GM18909 (cell line): ENCODE measurements at regions not wholly inside any gene's neighbourhood (a gene's known extent, or its start where the extent isn't known, plus 50 kb on each side); places are given as distances from the start of the nearest gene placed in this dataset.
"Not testable (repeated sequence)": the region's sequence is repeated elsewhere in the genome, so short reads cannot be mapped to it uniquely, and the experiment has no call there.

ENCODE experiments used
- ATAC-seq: cut with Tn5 transposase; IDR thresholded peaks from one replicate; pipeline ENCODE4 v1.9.1; 2021; ENCODE audit warnings: mild to moderate bottlenecking; ENCODE audit not compliant: unreplicated experiment, poor library complexity

DNA sequence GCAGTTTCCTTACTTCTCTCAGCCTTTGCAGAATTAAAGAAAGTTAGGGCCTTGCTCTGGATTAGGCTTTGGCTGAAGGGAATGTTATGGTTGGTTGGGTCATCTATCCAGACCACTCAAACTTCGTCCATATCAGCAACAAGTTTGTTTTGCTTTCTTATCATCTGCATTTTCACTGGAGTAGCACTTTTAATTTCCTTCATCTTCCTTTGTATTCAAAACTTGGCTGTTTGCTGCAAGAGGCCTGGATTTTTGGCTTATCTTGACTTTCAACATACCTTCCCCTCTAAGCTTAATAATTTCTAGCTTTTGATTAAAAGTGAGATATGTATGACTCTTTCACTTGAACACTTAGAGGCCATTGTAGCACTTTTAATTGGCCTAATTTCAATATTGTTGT is 126.7 kb upstream of the CENPE start:
- ATAC-seq, result no peak

DNA sequence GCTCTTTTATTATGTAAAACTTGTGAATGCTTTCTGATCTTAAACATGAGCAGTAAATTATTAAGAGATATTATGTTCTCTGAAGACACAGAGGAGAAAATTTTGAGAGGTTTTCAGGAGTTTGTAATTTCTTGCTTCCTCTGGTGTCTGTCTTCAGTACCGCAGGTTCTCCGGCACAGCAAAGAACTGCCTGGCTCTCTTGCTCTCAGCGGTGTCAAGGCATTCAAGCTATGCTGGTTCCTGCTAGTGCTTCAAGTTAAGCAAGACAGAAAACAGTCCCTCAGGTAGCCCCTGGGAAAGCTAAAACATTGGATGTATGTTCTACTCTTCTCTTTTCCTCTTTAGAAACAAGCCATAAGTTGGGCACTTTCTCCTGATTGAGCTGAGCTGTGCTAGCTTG is 120.2 kb upstream of the CENPE start:
- no peak for ATAC-seq

DNA sequence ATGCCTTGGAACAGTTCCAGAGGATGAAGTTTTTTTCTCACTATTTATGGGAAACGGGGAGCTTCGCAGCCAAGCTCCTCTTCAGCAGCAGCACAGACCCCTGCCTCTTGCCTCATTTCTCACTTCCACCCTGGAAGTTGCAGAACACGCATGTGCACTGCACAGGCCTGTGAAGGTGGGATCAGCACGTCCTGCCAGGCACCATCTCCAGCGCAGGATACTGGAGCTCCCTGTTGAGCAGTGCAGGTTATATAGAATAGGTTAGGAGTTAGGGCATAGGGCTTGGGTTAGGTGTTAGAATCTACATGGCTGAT is 110.1 kb upstream of the CENPE start:
- ATAC-seq, result no peak

DNA sequence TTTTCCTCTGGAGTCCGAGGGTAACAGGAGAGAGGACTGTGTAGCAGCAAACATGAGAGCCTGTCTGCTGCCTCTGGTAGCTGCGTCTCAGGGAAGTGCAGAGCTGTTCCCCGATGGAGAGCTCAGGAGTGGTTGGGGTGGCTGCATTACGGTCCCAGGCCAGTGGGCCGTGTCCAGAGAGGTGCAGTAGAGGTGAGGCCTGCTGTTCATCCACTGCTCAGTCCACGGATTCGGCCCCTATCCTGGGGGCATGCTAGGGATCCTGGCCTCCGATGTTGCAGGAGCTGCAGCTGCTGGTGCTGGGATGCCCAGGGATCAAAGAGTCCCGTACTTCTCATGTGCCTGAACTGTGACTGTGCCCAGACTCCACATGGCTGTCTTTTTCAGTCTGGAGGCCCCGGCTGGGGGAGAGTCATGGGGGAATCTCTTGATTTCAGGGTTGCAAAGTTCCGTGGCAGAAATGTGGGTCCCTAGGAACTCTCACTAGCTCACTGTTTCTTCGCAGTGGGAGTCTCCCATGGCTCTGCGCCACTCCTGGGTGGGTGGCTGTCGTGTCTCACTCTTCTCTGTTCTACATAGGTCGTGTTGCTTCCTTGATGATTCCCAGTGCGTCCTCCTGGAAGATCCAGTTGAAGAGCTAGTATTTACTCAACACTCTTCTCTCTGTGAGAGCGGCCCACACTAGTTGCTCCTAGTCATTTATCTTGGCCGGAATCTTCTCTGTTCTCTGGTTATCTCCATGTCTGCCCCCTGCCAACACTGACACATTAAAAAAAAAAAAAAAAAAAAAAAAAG is 109.5 kb upstream of the CENPE start:
- no peak for ATAC-seq

DNA sequence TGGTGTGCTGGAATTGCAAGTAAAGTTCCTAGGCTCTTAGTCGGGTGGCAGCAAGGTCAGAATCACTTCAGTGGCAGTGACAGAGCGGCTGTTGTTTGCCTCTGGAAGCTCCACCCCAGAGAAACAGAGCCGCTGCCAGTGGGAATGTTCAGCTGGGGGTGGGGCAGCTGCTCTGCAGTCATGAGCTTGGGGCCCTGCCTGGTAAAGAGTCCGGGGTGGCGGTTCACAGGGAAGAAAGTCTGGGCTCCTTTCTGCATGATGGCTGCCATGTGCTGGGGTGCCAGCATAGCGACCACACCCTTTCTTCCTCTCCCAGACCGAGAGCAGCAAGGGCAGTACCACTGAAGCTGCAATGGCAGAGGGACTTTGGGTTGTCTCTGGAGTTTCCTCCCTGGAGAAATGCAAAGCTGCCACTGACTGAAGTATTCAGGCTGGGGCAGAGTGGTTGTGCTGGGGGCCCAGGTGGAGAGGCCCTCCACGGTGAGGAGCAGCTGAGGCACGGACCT is 108.8 kb upstream of the CENPE start:
- ATAC-seq, result no peak

DNA sequence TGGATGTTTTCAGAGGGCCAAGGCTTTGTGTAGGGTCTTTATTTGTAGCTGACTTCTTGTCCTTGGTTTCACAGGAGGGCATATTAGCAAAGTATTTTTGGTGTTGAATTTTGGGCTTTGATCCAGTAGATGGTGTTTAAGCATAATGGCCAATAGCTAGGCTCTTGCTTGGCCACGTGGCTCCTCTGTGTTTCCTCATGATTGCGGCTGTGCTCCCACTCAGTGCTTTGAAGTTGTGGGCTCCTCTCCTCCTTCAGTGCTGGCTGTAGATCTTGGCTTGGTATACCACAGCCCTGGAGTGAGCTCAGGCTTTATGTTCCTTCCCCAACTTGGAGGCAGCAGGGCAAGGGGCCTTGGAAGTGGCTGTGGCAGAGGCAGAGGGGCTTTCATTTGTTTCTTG is 107.2 kb upstream of the CENPE start:
- no peak for ATAC-seq

DNA sequence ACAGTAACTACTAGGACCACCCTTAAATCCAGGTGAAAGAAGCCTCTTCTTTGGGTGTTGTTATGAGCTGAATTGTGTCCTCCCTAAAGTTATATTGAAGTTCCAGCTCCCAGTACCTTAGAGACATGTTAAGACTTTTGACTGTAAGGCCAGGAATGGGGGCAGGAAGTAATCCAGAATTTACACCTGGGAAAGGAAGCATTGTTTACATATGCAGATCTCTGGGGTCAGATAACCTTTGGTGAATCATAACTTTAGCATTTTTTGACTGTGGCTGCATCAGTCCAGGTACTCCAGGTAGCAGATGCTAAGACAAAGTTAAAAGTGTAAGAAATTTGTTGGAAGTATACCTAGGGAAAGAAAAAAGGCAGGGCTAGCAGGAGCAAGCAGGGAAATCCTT is 104.9 kb upstream of the CENPE start:
- ATAC-seq, result no peak

DNA sequence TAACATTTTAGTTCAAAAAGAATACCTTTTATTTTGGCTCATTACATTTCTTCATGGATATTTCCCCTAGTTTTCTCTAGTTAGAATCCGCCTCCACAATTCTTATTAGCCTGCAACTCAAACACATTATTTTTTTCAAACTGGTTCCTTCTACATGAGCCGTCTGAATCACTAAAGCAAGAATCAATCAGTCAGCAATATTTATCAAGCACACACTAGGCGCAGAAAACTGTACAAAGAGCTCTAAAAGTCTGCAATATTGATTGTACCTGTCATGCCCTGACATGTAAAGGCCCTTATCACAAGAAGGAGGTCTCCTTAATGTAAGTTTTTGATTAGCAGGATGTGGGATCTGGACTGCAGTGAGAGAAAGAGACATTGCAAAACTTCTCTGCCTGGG is 94.8 kb upstream of the CENPE start:
- ATAC-seq, result no peak

DNA sequence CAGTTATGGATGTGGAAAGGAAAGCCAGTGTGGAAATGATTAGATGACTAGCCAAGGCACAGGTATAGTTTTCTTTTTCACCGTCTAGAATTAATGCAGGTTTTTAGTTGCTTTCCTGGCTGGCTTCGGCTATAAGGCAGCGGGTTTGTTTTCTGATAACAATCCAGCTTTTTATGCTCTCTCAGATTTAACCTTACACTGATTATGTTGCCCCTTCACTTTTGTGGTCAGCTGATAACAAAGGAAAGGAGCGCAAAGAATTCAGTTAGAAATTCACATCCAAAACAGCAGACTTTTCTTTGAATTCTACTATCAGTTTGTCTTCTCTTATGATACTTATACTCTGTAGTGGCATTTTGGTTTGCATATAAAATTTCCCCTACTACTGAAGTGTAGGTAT is 94.2 kb upstream of the CENPE start:
- no peak for ATAC-seq

DNA sequence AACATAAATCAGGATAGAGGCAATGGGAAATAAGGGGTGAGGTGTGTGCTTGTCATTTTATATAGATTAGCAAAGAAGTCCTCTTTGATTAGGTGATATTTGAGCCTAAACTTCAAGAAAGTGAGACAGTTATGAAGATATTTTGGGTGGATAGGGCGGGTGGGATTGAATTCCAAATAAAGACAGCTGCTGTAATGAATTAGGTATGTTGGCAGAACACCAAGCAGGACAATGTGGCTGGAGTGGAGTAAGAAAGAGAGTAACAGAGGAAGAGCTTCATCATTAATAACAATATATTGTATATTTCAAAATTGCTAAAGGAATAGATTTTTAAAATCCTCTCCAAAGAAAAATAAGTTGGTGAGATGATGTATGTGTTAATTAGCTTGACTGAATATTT is 91.0 kb upstream of the CENPE start:
- ATAC-seq, result no peak

DNA sequence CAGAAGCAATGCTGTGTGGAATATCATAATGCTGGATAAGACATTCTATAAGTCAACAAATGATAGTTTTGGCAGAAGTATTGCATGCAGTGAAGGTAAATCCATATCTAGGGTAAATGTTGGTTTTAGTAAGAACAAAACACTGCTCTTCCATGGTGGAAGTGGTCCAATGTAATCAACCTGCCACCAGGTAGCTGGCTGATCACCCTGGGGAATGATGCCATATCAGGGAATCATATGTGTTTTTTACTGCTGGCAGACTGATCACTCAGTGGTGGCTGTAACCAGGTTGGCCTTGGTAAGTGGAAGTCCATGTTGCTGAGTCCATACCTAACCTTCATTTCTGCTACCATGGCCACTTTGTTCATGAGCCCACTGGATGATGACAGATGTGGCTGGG is 74.0 kb upstream of the CENPE start:
- ATAC-seq, result no peak

DNA sequence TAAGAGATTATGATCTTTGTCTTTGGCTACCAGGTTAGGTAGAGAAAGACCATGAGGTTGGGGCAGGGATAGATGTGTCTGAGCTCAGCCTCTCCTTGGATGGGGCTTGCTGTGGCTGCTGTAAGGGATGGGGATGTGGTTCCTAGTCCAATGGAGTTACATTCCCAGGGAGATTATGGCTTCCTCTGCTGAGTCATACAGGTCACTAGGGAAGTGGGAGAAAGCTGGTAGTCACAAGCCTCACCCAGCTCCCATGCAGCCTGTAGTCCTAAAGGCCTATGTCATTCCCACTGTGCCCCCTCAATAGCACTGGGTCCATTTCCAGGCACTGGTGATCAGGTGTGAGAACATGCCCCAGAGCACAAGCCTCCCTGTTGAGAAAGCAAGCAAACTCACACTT is 70.6 kb upstream of the CENPE start:
- no peak for ATAC-seq

DNA sequence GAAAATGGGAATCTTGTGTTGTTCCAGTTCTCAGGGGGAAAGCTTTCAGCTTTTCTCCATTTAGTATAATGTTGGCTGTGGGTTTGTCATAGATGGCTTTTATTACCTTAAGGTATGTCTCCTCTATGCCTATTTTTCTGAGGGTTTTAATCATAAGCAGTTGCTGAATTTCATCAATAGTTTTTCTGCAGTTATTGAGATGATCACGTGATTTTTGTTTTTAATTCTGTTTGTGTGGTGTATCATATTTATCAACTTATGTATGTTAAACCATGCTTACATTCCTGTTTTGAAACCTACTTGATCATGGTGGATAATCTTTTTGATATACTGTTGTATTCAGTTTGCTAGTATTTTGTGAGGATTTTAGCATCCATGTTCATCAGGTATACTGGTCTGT is 66.8 kb upstream of the CENPE start:
- ATAC-seq, result no peak

DNA sequence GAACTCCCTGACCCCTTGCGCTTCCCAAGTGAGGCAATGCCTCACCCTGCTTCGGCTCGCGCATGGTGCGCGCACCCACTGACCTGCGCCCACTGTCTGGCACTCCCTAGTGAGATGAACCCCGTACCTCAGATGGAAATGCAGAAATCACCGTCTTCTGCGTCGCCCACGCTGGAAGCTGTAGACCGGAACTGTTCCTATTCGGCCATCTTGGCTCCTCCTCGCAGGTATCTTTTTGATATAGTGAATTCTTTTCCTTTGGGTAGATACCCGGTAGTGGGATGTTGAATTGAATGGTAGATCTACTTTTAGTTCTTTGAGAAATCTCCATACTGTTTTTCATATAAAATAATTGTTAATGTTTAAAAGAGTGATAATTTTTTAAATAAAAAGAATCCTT is 57.9 kb upstream of the CENPE start:
- not testable (repeated sequence) for ATAC-seq
